T-helper 9 cell (primary cell): ENCODE measurements at regions not wholly inside any gene's neighbourhood (a gene's known extent, or its start where the extent isn't known, plus 50 kb on each side); places are given as distances from the start of the nearest gene placed in this dataset.

Experiments used
- DNase-seq: peaks from one replicate; pipeline ENCODE4 v3.0.0-alpha.2; 2020

DNA sequence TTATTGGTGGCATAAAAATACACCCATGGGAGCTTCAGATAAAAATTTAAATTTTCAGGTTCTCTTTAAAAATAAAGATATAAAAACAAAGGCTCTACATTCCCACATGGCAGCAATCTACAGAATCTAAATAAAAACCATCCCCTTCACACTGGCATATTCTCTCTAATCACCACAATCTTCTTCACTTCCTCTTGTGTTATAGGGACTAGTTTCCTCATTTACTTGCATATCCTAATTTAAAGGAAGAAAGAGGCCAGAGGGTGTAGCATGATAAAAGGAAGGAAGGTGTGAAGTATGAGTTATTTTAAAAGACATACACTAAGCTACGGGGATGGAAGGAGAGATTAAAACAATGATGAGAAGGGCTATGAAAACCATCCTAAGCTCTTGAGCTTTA, 390.5 kb downstream of the ZNF608 start:
- DNase-seq, result no peak

DNA sequence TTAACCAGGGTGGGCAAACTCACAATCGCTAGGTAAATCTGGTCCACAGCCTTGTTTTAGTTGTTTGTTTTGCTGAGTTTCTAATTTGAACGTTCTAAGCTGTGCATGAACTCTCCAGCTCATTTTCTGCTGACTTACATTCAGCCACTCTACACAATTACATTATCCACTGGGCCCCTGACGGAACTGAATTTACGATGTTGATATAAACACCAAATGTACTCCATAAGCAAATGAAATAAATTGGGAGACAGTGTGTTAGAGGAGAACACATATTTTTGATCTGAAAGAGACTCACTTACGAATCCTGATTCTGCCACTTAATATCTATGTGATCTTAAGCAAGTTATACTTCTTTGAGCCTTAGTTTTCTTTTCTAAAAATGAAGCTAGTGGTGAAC, 393.4 kb downstream of the ZNF608 start:
- DNase-seq, result no peak

DNA sequence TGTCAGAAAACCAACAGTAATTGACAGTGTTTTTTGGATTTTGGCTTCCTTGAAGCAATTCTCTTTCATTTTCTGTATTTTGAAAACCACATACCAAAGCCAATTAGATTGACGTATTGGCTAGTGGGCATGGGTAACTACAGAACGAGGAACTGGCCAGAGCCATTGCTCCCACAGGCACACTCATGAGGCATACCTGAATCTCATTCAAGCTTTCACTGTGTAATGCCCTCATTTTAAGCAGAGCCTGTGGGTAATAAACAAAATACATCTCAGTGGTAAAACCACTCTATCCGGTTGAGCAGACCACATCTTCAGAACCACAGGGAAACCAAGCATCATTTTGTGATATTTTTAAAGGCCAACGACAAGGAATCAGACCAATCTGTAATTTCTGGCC, 394.1 kb downstream of the ZNF608 start:
- no peak for DNase-seq

DNA sequence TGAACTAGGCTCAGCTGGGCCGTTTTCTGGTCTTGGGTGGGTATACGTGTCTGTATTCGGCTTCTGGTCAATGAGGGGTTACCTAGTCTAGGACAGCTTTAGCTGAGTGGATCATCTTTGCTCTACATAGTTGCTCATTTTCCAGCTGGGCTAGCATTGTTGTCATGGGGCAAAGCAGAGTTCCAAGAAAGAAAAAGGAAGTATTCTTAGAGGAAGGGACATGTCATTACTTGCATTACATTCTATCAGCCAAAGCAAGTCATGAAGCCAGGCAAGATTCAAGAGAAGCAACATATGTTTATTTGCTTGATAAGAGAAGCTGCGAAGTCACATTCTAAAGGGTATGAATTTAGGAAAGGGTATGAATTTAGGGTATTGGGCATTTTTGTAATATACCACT, 396.5 kb downstream of the ZNF608 start:
- no peak for DNase-seq

DNA sequence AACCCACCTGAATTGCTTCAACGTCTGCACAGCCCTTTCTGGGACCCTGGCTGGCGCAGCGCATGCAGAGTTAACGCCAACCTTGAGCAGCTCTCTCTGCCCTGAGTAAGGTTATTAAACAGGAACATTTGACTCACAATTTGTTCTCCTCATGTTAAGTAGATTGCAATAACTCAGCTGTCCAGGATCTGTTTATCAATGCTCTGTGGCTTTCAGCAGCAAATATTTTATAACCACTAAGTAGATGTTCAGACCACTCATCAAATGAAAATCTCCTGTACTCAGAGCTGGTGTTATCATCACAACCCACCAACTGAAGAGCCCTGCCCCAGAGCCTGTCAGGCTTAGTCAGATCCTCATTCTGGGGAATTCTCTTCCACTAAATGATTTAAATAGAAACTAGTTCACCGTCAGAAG, 403.0 kb downstream of the ZNF608 start:
- DNase-seq, result no peak

DNA sequence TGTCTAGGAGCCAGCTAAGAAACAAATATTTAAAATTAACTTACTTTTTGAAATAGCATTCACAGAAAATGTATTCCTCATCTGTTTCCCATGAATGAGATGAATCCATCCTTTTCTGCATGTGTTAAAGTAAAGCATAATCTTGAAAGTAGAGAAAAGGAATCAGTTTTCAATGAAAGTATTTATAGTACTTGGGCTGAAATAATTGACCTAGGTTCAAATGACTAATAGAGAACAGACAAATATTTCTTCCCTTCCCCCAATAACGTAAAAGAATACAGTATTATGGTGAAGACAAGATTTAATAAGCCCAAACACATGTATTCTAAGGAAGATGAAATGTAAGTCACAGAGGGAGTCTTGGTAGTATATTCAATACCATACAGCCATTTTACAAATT, 403.5 kb downstream of the ZNF608 start:
- DNase-seq, result no peak

DNA sequence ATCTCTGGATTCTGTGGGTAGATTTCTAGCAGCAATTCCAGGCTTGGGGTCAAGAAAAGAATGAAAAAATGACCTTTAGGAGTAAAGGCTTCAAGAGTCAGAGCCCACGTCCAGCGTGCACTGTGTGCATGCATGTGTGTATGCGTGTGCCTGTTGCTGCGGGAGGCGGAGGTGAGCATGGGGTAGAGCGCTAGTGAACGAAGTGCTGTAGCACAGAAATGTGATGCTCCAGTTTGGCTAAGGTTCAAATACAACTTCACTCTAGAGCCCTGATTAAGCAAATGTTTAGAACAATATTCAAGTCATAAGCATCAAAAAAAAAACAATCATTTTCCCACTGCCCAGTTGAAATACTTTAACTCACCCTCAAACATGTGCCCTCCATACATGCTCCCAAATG, 403.9 kb downstream of the ZNF608 start:
- no peak for DNase-seq

DNA sequence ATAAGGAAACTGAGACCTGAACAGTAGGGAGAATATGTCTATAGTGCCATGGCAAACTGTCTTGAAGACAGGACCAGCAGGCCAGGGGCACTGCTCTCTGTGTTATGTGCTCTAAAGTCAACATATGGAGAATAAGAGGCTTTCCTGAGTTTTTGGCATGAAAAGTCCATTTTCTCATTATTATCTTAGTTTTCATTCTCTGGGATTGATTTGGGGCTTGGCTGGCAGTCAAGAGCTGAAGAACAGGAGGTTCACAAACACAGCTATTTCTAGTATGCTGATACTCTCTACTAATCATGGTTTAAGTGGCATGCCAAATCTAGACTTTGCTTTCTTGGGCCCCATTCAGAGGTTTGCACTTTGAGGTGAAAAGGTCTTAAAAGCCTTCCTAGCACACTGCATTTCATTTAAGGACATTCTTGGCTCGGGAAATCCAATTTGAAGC, 404.4 kb downstream of the ZNF608 start:
- no peak for DNase-seq

DNA sequence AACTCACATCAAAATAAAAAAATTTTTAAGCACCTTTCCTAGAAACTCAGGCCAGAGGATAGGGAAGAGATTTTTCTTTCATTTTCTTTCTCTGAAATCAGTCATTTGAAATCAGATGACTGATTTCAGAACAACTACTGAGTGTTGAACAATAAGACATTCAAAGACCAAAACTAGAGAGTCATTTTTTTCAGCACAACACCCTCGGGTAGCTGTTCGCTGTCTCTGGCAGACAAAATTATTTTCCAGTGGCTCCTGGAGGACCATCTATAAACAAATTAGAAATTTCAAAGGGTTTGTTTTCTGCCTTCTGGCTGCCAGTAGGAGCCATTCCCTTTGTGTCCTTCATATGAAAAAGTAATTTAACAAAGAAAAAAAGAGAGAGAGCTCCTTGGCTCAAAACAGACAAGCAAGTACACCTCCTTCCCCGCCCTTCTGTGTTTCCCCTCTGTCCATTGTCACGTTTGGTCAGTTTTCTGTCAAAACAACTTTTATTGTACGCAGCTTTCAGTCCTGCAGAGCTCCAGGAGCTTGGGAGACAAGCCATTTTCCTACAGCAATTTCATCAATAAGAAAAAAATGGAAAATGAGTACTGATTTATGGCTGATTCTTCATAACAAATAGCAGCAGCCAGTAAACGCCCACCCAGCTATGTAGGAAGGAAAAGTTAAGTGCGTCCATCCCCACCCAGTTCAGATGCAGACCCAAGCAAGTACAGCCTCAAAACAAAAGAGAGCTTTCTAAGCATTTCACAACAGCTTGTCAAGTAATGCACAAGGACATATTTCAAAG, 405.2 kb downstream of the ZNF608 start:
- no peak for DNase-seq

DNA sequence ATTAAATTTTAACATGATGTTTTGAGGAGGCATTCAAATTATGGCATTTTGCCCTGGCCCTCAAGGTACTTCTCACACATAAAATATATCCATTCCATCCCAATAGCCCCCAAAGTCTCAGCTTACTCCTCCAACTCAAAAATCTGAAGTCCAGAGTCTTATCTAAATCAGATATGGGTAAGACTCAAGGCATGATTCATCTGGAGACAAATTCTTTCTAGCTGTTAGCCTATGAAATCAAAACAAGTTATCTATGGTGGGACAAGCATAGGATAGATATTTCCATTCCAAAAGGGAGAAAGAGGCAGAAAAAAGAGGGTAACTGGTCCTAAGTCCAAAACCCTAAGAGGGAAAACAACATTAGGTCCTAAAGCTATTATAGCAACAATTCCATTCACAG, 408.4 kb downstream of the ZNF608 start:
- DNase-seq, result no peak

DNA sequence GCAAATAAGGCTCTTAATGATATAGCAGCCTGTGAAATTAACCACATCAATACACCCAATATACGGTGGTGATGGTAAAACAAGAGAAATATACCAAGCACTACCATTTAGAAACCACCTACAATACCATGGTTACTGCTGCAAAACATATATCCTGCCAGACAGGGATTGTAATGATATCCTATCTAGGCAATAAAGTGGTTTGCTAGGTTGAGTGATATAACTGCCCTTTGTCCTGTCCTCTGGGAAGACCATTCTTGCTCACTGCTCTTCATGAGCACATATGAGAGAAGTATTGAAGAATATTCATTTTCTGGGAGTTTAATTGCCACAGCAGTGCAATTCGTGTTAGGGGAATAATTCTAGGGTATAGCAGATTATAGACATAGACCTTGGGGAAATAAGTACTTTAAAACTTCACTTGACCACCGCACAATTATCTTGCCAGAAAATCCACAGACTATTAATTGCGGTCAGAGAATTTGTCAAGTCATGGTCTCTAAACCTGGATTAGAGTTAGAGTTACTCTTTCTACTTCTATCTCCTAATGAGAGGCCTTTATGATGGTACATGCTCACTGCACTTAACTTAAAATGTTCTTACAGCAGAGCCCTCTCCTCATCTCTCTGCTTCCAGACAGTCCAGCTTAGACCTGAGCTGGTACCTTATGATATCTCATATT, 413.0 kb downstream of the ZNF608 start:
- DNase-seq, result no peak

DNA sequence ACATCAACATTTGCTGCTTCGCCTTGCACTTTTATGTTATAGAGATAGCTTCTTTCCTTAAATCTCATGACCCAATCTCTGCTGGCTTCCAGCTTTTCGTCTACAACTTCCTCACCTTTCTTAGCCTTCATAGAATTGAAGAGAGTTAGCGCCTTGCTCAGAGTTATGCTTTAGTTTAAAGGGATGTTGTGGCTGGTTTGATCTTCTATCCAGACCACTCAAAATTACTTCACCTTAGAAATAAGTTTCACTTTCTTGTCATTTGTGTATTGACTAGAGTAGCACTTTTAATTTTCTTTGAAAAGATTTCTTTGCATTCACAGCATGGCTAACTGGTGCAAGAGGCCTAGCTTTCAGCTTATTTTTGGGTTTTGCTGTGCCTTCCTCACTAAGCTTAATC, 414.2 kb downstream of the ZNF608 start:
- no peak for DNase-seq

DNA sequence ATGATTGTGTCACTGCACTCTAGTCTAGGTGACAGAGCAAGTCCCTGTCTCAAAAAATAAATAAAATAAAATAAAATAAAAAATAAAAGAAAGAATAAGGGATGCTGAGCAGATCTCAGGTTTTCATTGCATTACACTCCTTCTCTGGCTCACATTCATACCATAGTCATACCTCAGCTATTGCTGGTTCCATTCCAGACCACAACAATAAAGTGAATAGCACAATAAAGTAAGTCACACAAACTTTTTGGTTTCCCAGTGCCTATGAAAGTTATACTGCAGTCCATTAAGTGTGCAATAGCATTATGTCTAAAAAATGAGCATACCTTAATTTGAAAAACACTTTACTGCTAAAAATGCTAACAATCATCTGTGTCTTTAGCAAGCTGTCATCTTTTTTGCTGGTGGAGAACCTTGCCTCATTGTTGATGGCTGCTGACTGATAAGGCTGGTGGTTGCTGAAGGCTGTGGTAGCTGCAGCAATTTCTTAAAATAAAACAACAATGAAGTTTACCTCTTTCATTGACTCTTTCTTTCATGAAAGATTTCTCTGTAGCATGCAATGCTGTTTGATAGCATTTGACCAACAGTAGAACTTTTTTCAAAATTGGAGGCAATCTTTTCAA, 415.7 kb downstream of the ZNF608 start:
- no peak for DNase-seq

DNA sequence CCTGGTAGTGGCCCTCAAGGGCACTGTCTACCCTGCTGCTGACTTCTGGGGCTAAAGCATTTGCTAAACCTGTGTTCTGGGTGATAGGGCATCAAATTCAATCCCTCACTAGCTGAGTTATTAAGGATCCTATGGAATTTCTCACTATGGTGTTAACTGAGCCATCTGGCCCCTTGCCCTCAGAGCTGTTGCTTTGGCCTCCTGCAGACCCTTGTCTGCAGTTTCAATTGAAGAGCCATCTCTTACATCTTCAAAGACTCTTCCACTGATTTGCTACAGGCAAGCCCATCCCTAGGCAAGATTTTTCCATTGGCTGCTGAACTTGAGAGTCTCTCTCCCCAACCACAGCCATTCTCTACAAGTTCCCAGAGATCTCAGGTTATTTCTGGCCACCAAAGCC, 418.2 kb downstream of the ZNF608 start:
- no peak for DNase-seq

DNA sequence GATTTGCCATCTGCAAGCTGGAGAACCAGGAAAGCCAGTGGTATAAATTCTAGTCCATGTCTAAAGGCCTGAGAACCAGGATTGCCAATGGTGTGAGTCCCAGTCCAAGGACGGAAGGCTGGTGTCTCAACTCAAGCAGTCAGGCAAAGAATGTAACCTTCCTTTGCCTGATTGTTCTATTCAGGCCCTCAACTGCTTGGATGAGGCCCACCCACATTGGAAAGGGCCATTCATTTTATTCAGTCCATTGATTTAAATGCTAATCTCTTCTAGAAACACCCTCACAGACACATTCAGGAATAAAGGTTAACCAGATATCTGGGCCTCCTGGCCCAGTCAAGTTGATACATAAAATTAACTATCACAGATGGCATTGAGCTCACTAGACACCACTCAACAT, 427.8 kb downstream of the ZNF608 start:
- no peak for DNase-seq

DNA sequence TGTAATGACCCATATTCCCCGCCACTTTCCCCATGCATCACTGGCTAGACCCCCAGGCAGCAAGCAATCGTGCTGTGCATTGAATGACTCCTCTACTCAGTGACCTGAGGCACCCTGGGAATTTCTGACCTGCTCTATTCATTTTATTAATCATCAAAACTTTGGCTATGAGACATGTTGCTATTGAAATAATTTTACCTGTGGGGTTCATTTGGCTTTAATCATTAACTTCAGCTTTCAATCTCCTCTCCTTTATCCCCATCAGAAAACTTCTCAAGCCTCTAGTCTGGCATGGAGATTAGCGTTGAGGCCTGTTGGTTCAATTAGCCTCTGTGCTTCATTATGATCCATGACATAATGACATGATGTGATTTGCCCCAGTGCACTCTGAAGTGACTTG, 429.0 kb downstream of the ZNF608 start:
- DNase-seq, result no peak

DNA sequence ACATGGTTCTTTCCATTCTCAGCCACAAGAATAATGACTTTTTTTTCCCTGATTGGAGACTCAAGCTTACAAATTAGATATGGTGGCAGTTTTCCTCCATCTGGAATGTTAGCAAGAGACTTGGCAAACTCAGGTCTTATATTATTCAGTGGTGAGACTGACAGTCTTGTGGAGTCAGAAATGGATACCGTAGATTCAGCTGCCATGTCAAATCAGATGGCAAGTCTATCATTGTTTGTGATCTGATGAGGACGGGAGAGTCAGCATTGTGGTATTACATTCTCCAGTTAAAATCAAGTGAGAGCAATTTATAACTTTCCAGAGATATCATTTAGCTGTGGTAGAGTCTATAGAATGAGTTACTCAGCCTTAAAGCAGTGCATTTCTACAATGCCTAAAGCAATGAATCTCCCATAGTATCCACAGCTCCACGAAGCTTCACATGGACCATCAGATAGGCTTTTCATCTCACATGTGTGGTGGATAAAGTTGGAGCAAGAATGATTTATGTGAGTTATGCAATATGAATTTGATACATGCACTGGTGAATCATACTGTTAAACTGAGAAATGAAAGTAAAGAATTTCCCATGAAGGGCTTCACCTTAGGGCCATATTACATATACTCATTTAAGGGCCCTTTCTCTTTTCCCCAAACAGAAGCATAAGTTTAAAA, 430.6 kb downstream of the ZNF608 start:
- DNase-seq, result no peak

DNA sequence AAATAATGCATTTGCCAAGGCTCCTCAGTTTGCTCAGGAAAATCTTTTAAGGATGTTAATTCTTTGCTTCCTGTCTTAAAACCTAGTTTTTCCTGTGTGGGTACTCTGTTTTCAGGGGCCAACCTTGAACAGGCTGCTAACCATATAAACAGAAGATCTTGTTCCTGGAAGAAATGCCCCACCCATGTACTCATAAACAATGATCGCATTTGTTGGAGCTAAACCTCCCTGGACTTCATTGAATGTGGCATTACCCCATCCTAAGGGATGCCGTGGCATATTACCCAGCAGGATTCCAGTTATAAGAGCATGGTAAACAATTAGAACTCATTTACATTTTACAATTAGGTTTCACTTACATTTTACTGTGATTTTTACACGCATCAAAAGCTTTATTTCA, 436.0 kb downstream of the ZNF608 start:
- DNase-seq, result no peak

DNA sequence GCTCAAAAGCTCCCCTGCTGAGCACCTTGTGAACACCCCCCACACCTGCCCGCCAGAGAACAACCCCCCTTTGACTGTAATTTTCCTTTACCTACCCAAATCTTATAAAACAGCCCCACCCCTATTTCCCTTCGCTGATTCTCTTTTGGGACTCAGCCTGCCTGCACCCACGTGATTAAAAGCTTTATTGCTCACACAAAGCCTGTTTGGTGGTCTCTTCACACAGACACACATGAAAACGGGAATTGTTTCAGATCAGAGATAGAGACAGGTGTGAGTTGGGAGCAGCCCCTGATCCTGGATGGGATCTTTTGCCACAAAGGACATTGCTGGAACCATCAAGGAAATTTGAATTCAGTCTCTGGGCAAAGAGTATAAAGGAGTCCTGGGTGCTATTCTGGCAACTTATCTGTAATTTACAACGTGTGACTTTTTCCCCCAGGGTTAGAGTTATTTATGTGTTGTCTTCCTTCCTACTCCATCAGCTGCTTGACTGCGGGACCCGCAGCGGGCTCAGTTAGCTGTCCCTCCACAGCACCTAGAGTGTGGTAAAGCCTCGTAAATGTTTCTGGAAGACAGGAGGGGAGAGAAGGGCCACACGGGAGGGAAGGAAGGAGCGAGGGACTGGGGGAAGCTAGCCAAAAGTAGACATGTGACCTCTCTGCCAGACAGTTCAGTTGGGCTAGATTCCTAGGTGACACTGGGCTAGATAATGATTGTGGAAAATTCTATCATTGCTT, 437.0 kb downstream of the ZNF608 start:
- no peak for DNase-seq

DNA sequence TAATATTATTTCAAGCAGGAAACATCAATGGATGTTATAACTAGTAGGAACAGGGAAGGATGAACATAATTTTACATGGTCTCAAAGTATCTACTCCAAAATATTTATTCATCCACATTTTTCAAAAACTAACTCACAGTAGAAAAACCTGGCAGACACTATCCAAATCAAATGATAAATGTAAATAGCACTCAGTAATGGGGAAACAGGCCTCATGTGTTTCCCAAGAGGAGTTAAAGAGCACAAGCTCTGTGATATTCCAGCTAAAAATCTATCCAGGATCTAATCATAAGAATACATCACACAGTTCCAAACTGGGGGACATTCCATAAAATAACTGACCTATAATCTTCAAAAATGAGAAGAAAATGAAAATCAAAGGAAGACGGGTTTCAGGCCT, 443.1 kb downstream of the ZNF608 start:
- no peak for DNase-seq

DNA sequence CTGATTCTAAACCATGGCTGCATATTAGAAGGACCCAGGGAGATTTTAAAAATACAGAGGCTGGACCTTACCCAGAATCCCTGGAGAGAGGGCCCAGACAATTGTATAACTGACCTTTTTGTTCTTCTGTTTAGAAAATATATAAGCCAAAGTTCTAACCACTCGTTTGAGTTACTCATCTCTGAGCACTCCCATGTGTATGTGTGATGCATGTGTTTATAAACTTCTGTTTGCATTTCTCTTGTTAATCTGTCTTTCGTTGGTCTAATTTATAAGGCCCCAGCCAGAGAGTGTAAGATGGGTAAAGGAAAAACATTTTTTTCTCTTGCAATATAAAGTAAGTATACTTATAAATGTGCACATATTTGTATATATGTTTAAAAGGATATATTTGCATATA, 443.9 kb downstream of the ZNF608 start:
- no peak for DNase-seq

DNA sequence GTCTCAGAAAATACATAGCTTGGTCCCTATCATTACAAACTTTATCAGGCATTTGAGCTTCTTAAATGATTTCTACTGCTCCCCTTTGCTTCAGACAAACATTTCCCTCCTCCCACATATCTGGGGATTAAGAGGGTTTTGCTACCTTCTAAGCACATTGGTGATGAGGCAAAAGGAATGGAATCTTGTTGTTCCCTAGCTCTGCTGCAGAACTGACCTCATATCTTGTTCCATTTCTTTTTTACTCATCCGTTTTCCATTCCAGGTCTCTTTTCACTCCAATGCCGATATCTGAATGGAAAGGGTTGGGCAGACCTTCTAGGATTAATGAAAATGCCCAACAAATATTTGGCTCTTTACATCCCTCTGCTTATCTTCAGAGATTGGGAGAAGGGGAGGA, 444.6 kb downstream of the ZNF608 start:
- no peak for DNase-seq
